AG09309 (cell line): ENCODE measurements at regions not wholly inside any gene's neighbourhood (a gene's known extent, or its start where the extent isn't known, plus 50 kb on each side); places are given as distances from the start of the nearest gene placed in this dataset.

ENCODE experiments used
- DNase-seq: peaks from one replicate; pipeline ENCODE4 v3.0.0-alpha.2; 2010; ENCODE audit warnings: low read depth
- H3K4me3 ChIP-seq: 2 replicates; pipeline ENCODE4 v1.5.1; 2011; ENCODE audit warnings: mild to moderate bottlenecking, low read depth, low read length, moderate library complexity; ENCODE audit not compliant: control insufficient read depth
- TF ChIP-seq, protein P1 (sequence below): IDR thresholded peaks from 2 replicates; pipeline ENCODE4 v1.5.1; 2011; ENCODE audit warnings: mild to moderate bottlenecking, low read depth, low read length, inconsistent platforms; ENCODE audit not compliant: insufficient read depth, control insufficient read depth; ENCODE audit errors: missing control alignments

DNA sequence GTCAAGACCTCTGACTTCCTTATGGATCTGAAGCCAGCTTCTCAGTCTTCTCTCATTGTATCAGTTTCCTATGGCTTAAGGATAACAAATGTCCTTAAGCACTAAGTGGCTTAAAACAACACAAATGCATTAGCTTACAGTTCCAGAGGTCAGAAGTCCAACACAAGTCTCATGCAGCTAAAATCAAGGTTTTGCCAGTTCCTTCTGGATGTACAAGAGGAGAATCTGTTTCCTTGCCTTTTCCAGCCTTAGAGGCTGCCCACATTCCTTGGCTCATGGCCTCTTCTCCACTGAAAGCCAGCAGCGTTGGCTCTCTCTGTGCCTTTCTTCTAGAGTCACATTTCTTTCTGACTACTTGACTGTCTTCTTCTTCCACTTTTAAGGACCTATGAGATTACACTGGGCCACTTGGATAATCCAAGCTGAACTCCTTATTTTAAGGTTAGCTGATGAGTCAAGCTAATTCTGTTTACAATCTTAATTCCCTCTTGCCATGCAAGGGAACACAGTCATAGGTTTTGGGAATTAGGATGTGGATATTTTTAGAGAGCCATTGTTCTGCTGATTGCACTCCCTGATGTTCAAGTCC lies 179.0 kb downstream of the BCAS1 start:
- no peak for DNase-seq
- TF ChIP-seq, protein P1, sequence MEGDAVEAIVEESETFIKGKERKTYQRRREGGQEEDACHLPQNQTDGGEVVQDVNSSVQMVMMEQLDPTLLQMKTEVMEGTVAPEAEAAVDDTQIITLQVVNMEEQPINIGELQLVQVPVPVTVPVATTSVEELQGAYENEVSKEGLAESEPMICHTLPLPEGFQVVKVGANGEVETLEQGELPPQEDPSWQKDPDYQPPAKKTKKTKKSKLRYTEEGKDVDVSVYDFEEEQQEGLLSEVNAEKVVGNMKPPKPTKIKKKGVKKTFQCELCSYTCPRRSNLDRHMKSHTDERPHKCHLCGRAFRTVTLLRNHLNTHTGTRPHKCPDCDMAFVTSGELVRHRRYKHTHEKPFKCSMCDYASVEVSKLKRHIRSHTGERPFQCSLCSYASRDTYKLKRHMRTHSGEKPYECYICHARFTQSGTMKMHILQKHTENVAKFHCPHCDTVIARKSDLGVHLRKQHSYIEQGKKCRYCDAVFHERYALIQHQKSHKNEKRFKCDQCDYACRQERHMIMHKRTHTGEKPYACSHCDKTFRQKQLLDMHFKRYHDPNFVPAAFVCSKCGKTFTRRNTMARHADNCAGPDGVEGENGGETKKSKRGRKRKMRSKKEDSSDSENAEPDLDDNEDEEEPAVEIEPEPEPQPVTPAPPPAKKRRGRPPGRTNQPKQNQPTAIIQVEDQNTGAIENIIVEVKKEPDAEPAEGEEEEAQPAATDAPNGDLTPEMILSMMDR, result no peak
- no peak overlapping the region for H3K4me3 ChIP-seq

DNA sequence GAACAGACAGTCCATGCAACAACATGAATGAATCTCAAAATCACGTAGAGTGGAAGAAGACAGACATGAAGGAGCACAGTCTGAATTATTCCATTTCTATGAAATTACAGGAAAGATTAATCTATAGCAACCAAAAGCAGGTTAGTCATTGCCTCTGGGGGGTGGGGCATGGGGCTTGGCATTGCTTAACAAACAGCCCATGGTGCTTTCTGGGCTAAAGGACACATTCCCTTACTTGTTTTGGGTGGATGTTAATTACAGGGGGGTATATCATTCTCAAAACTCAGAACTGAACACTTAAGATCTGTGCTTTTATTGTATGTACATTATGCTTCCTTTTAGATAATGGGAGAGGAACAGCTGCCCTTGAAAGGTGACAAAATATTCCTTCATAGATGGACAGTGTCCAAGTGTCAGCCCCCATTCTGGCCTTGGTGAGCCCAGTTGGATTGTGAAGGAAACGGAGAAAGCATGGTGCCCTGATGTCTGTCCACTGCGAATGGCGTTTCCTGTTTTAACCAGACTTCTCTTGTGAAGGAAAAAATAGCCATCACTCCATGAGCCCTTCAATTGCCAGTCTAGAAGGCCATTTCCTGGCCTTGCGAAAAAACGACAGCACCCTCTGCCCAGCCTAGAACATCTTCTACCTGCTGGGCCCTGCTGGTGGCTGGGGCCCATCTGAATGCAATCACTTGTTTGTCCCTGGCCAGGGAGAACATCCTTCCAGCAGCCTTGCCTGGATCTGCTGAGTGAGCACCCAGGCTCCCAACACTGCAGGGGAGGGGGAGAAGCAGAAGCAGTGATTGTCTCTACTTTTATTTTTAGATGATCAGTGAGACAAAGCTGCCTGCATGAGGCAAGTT lies 179.7 kb downstream of the BCAS1 start:
- DNase-seq, result no peak
- H3K4me3 ChIP-seq, result no peak overlapping the region
- TF ChIP-seq, protein P1, result no peak

DNA sequence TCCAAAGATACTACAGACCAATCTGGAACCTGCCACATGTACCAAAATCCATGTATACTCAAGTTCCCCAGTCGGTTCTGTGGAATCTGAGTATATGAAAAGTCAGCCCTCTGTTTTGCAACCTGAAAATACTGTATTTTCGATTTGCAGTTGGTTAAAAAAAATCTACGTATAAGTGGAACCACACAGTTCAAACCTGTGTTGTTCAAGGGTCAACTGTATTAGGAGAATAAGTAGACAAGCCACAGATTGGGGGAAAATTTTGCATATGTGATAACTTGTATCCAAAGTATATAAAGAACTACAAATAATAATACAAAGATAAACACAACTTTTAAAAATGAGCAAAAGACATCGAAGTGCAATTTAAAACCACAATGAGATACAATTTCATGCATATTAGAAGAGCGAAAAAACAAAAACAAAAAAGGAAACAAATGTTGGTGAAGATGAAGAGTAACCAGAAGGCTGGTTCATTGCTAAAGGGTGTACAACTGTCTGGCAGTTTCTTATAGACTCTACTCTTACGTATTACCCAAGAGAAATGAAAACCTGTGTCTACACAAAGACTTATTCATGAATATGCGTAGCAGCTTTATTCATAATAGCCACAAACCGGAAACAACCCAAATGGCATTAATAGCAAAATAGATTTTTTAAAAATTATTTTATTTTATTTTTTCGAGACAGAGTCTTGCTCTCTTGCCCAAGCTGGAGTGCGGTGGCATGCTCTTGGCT lies 180.8 kb downstream of the BCAS1 start:
- no peak overlapping the region for H3K4me3 ChIP-seq
- TF ChIP-seq, protein P1, result no peak

DNA sequence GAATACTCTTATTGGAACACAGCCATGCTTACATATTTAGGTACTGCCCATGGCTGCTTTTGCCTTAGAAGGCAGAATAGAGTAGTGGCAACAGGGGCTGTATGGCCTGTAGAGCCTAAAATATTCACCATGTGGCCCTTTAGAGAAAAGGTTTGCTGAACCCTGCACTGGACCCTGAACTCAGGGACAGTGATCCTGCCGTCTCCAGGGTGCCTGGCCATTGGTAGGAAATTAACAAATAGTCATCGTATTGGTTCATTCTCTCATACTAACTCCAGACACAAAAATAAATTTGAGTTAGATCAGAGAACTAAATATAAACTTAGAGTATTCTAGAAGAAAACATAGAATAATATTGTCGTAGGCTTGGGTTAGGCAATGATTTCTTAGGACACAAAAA lies 181.4 kb downstream of the BCAS1 start:
- TF ChIP-seq, protein P1, result no peak
- H3K4me3 ChIP-seq, result no peak overlapping the region
- DNase-seq, result no peak

More for the DNA sequence above, 180.8 kb downstream of the BCAS1 start:
- DNase-seq, result no peak

DNA sequence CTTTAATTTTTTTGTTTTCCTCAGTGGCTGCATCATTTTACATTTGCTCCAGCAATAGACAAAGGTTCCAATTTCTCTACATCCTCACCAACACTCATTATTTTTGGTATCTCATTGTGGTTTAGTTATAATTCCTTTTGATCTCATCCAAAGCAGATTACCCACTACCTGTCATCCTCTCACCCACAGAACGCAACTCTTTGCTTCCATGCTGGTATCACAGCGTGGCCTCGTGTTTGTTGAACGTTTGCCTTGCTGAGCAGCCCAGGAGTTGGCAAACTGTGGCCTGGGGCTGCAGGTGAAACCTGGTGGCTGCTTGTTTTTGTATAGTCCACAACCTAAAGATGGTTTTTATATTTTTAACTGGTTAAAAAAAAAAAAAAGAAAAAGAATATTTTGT lies 181.9 kb downstream of the BCAS1 start:
- TF ChIP-seq, protein P1, result no peak

DNA sequence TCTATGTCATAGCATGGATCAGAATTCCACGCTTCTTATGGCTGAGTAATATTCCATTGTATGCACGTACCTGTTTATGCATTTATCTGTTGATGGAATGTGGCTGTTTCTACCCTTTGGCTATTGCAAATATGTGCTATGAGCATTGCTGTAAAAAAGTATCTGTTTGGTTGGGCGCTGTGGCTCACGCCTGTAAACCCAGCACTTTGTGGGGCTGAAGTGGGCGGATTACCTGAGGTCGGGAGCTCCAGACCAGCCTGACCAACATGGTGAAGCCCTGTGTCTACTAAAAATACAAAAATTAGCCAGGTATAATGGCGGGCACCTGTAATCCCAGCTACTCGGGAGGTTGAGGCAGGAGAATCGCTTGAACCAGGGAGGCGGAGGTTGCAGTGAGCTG lies 182.4 kb downstream of the BCAS1 start:
- TF ChIP-seq, protein P1, result no peak
- no peak overlapping the region for H3K4me3 ChIP-seq
- no peak for DNase-seq

More for the DNA sequence above, 181.9 kb downstream of the BCAS1 start:
- no peak for DNase-seq
- no peak overlapping the region for H3K4me3 ChIP-seq
